Endothelial cell of umbilical vein (primary cell): ENCODE measurements at regions not wholly inside any gene's neighbourhood (a gene's known extent, or its start where the extent isn't known, plus 50 kb on each side); places are given as distances from the start of the nearest gene placed in this dataset.
"Not testable (repeated sequence)": the region's sequence is repeated elsewhere in the genome, so short reads cannot be mapped to it uniquely, and the experiment has no call there.

Experiments used
- BruUV-seq: library from RNA; stranded (reverse); fragments of 400-500 nt; replicated peaks from 2 replicates; lab custom pipeline; 2021; lab: Mats Ljungman, UMichigan
- CTCF ChIA-PET: fragments of 300-600, 350-600 bp; sonication (Branson Sonifier 250); formaldehyde crosslinking; loops from one replicate; lab custom pipeline; 2021; ENCODE audit warnings: antibody characterized with exemption, inconsistent platforms; lab: Charles Lee
- POLR2A ChIA-PET: fragments of 300-600, 350-600 bp; sonication (Branson Sonifier 250); formaldehyde crosslinking; loops from one replicate; lab custom pipeline; 2021; ENCODE audit warnings: antibody characterized with exemption, inconsistent platforms; lab: Charles Lee
- DNase-seq: peaks from one replicate; pipeline ENCODE4 v3.0.0-alpha.2; 2011; ENCODE audit warnings: low read depth, low spot score
- FAIRE-seq: peaks from 2 replicates; lab custom pipeline; 2011; peaks lifted over from hg19 to GRCh38; lab: Jason Lieb, UNC
- H2AFZ ChIP-seq: 2 replicates; pipeline ENCODE4 v1.6.0; 2012; ENCODE audit warnings: low read depth, low read length, control low read depth, inconsistent platforms
- H3K27ac ChIP-seq: 2 replicates; pipeline ENCODE4 v1.5.1; 2011; ENCODE audit warnings: low read depth, mild to moderate bottlenecking, control low read depth, low read length, moderate library complexity; ENCODE audit not compliant: insufficient read depth
- H3K27me3 ChIP-seq, 2 experiments: 2 replicates each; pipeline versions ENCODE4 v1.6.0 to v1.6.1; 2011; ENCODE audit warnings: low read length in 2 of 2, mixed read lengths in 1 of 2; ENCODE audit not compliant: control insufficient read depth in 2 of 2, insufficient read depth in 2 of 2
- H3K36me3 ChIP-seq, 2 experiments: 2 replicates in 1 of 2; 3 replicates in 1 of 2; pipeline ENCODE4 v1.5.1; 2011; ENCODE audit warnings: low read length in 2 of 2, mild to moderate bottlenecking in 1 of 2, moderate library complexity in 1 of 2; ENCODE audit not compliant: control insufficient read depth in 2 of 2, insufficient read depth in 2 of 2; ENCODE audit errors: extremely low read depth in 1 of 2
- H3K4me1 ChIP-seq: 3 replicates; pipeline ENCODE4 v1.5.1; 2011; ENCODE audit warnings: mild to moderate bottlenecking, low read length; ENCODE audit not compliant: control insufficient read depth, insufficient read depth; ENCODE audit errors: extremely low read depth
- H3K4me2 ChIP-seq: 2 replicates; pipeline ENCODE4 v1.6.1; 2011; ENCODE audit warnings: low read length, control low read depth, mixed read lengths; ENCODE audit not compliant: insufficient read depth
- H3K4me3 ChIP-seq, 3 experiments: fragments of 200-600 bp in 1 of 3; sonication (generic), shearing (Covaris generic) in 1 of 3; replicated peaks in 1 of 3; 2 replicates each; pipeline ENCODE4 v1.5.1; 2011 to 2016; ENCODE audit warnings: control low read depth in 3 of 3, low read length in 3 of 3, mild to moderate bottlenecking in 2 of 3, inconsistent platforms in 1 of 3, low read depth in 1 of 3, moderate library complexity in 1 of 3; ENCODE audit not compliant: insufficient read depth in 1 of 3
- H3K79me2 ChIP-seq: 2 replicates; pipeline ENCODE4 v1.6.0; 2012; ENCODE audit warnings: low read length, inconsistent platforms; ENCODE audit not compliant: control insufficient read depth, insufficient read depth
- H3K9ac ChIP-seq: replicated peaks from 2 replicates; pipeline ENCODE3; 2011; ENCODE audit warnings: low read length, control low read depth; ENCODE audit not compliant: insufficient read depth; ENCODE audit errors: extremely low read depth
- H3K9me1 ChIP-seq: replicated peaks from 3 replicates; pipeline ENCODE4 v1.6.0; 2011; ENCODE audit warnings: mild to moderate bottlenecking, low read length; ENCODE audit not compliant: control insufficient read depth, insufficient read depth; ENCODE audit errors: extremely low read depth
- H3K9me3 ChIP-seq: replicated peaks from 2 replicates; pipeline ENCODE4 v1.5.1; 2012; ENCODE audit warnings: low read length, inconsistent platforms; ENCODE audit not compliant: control insufficient read depth, insufficient read depth
- H4K20me1 ChIP-seq: replicated peaks from 2 replicates; pipeline ENCODE3; 2011; ENCODE audit warnings: mild to moderate bottlenecking, low read length; ENCODE audit not compliant: control insufficient read depth, insufficient read depth; ENCODE audit errors: extremely low read depth
- CTCF ChIP-seq, 2 donors: IDR thresholded peaks; 1 replicate in 1 of 2; 2 replicates in 1 of 2; pipeline ENCODE4 v1.5.1; 2011; ENCODE audit warnings: low read length in 2 of 2, mild to moderate bottlenecking in 2 of 2, moderate library complexity in 2 of 2, control low read depth in 1 of 2, inconsistent platforms in 1 of 2, low read depth in 1 of 2; ENCODE audit not compliant: insufficient read depth in 1 of 2; ENCODE audit errors: extremely low read depth in 1 of 2
- EZH2 ChIP-seq: IDR thresholded peaks from 2 replicates; pipeline ENCODE4 v1.6.1; 2012; ENCODE audit warnings: borderline replicate concordance, low read depth, mild to moderate bottlenecking, moderate library complexity, low read length, inconsistent platforms; ENCODE audit not compliant: severe bottlenecking
- FOS ChIP-seq: IDR thresholded peaks from 2 replicates; pipeline ENCODE4 v1.6.1; 2011; ENCODE audit warnings: mild to moderate bottlenecking, low read length, moderate library complexity, borderline replicate concordance; ENCODE audit not compliant: insufficient read depth
- GATA2 ChIP-seq: IDR thresholded peaks from 2 replicates; pipeline ENCODE4 v1.7.0; 2011; ENCODE audit warnings: low read depth, mild to moderate bottlenecking, moderate library complexity, mixed read lengths, low read length; ENCODE audit not compliant: insufficient read length, insufficient read depth
- JUN ChIP-seq: IDR thresholded peaks from 2 replicates; pipeline ENCODE4 v1.6.1; 2011; ENCODE audit warnings: borderline replicate concordance, low read depth; ENCODE audit not compliant: insufficient read length, insufficient read depth
- MAX ChIP-seq: IDR thresholded peaks from 2 replicates; pipeline ENCODE4 v1.6.1; 2011; ENCODE audit not compliant: insufficient read depth, insufficient read length
- MYC ChIP-seq: IDR thresholded peaks from one replicate; pipeline ENCODE4 v1.6.1; 2011; ENCODE audit warnings: mild to moderate bottlenecking, low read depth, low read length
- POLR2A ChIP-seq: IDR thresholded peaks from 2 replicates; pipeline ENCODE4 v1.6.1; 2012; ENCODE audit warnings: low read depth, mild to moderate bottlenecking, control low read depth, low read length
- POLR2AphosphoS5 ChIP-seq: IDR thresholded peaks from 2 replicates; pipeline ENCODE4 v1.6.1; 2012; ENCODE audit warnings: low read depth, mild to moderate bottlenecking, control low read depth, low read length, moderate library complexity; ENCODE audit not compliant: insufficient read depth
- dilution Hi-C: fragments of 300-500 bp; cut with MboI; formaldehyde crosslinking; loops from one replicate; pipeline ENCODE4 v1.15.0; 2019; ENCODE audit warnings: low sequenced_read_pairs; ENCODE audit not compliant: extremely low pct_ligation_motif_present
- intact Hi-C: fragments of 100-400 bp; cut with micrococcal nuclease; formaldehyde crosslinking; loops from one replicate; pipeline ENCODE4 v1.10.0; 2022

DNA sequence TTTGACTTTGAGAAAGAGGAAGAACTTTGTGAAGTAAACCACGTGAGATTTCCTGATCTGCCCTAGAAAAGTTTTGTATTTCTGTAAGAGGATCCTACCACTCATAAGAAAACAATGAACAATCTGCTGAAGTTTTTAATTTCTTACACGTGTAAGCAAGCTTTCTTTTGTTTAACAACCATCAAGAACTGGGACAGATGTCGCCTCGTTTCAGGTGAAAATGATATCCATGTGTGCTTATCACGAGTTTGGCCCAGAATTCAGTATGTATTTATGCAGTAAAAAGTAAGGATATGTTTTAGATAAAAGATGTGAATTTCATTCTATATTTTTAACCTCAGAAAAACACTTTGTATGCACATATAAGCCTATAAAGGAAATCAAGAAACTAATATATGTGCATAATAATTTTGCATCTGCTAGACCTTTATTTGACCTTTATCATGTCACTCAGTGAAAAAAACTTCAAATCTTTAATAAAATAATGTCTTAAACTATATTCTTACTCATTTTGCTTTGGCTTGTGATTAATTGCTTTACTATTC lies 56.9 kb upstream of the DHRS4 start:
- Histone ChIP-seq H3K36me3 (no peaks in the 10 kb centered on the region), H3K4me2 (no peak overlapping the region), H2AFZ (no peak overlapping the region), H3K9me1 (no peaks in the 10 kb centered on the region), H4K20me1 (no peaks in the 10 kb centered on the region), H3K79me2 (no peaks in the 10 kb centered on the region), H3K4me1 (no peaks in the 10 kb centered on the region), H3K27ac (no peak overlapping the region), H3K27me3 (peaks cover 0 to 3% of the 10 kb centered on the region in 2 experiments), H3K9ac (no peak overlapping the region), H3K9me3 (no peaks in the 10 kb centered on the region), H3K4me3 (no peak overlapping the region)
- FAIRE-seq: no peak
- dilution Hi-C loops: no loop called here
- POLR2A ChIA-PET: no interaction called here
- intact Hi-C loops: no loop called here
- DNase-seq: no peak
- CTCF ChIA-PET: interaction anchor here (1.0 to 1.9 kb wide), 2 partner anchors 9 to 14 kb away, joined by 3 to 9 read pairs; no protein-coding TSS in a partner anchor
- no TSS peak for BruUV-seq
- TF ChIP-seq POLR2A: no peak
- TF ChIP-seq CTCF (IDR thresholded peaks at IDR 0.05; ENCODE audit: extremely low read depth in 1 of 2, insufficient read depth in 1 of 2, low read depth in 1 of 2, low read length in 2 of 2): no peak
- TF ChIP-seq MYC: no peak
- no peak for TF ChIP-seq EZH2
- TF ChIP-seq JUN: no peak
- no peak for TF ChIP-seq FOS
- TF ChIP-seq MAX: no peak
- no peak for TF ChIP-seq POLR2AphosphoS5
- no peak for TF ChIP-seq GATA2

GRCh38 chr14:23897291-23897690 lies 56.3 kb upstream of the DHRS4 start:
- H3K9ac ChIP-seq, DNase-seq, H3K4me2 ChIP-seq, H3K4me1 ChIP-seq, H3K79me2 ChIP-seq, intact Hi-C loops, H2AFZ ChIP-seq, POLR2A ChIA-PET, H3K9me3 ChIP-seq, H4K20me1 ChIP-seq, BruUV-seq, H3K27me3 ChIP-seq, FAIRE-seq, H3K4me3 ChIP-seq, H3K9me1 ChIP-seq, H3K36me3 ChIP-seq, H3K27ac ChIP-seq, dilution Hi-C loops: not testable (repeated sequence)
- CTCF ChIA-PET: interaction anchor here (1.9 kb wide), 1 partner anchor 14 kb away, joined by 9 read pairs; no protein-coding TSS in a partner anchor

DNA sequence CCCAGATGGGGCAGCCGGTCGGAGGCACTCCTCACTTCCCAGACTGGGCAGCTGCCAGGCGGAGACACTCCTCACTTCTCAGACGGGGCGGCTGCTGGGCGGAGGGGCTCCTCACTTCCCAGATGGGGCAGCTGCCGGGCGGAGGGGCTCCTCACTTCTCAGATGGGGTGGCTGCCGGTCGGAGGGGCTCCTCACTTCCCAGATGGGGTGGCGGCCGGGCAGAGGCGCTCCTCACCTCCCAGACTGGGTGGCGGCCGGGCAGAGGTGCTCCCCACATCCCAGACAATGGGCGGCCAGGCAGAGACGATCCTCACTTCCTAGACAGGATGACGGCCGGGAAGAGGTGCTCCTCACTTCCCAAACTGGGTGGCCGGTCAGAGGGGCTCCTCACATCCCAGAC lies 55.2 kb upstream of the DHRS4 start:
- H3K9me3 ChIP-seq, H3K9me1 ChIP-seq, H3K27ac ChIP-seq, FAIRE-seq, H3K4me2 ChIP-seq, H2AFZ ChIP-seq, H3K36me3 ChIP-seq, H3K4me3 ChIP-seq, BruUV-seq, H3K9ac ChIP-seq, intact Hi-C loops, H3K79me2 ChIP-seq, POLR2A ChIA-PET, H3K27me3 ChIP-seq, H4K20me1 ChIP-seq, DNase-seq, H3K4me1 ChIP-seq, dilution Hi-C loops: not testable (repeated sequence)
- CTCF ChIA-PET: interaction anchor here (1.9 kb wide), 1 partner anchor 12 kb away, joined by 11 read pairs; no protein-coding TSS in a partner anchor
